Panc1 (cell line): ENCODE measurements at regions not wholly inside any gene's neighbourhood (a gene's known extent, or its start where the extent isn't known, plus 50 kb on each side); places are given as distances from the start of the nearest gene placed in this dataset.

Experiments used
- ATAC-seq: fragments of 200-7000 bp; cut with Tn5 transposase; 2 replicates; pipeline ENCODE4 v1.9.1; 2020; ENCODE audit warnings: mild to moderate bottlenecking, moderate library complexity
- BruUV-seq: library from RNA; stranded (reverse); fragments of 400-500 nt; replicated peaks from 2 replicates; lab custom pipeline; 2021; lab: Mats Ljungman, UMichigan
- CTCF ChIA-PET: fragments of 300-600 bp; sonication (Branson Sonifier 250); formaldehyde crosslinking; loops from one replicate; lab custom pipeline; 2022; ENCODE audit warnings: antibody characterized with exemption; lab: Charles Lee
- POLR2A ChIA-PET: fragments of 300-600 bp; sonication (Branson Sonifier 250); formaldehyde crosslinking; loops from one replicate; lab custom pipeline; 2022; ENCODE audit warnings: antibody characterized with exemption; lab: Charles Lee
- DNase-seq: peaks from one replicate; pipeline ENCODE4 v3.0.0-alpha.2; 2010; ENCODE audit warnings: low read depth, low spot score
- H3K27ac ChIP-seq: 2 replicates; pipeline ENCODE4 v1.5.1; 2011; ENCODE audit warnings: mild to moderate bottlenecking, low read length, inconsistent platforms
- H3K27me3 ChIP-seq: fragments of 200-500 bp; sonication (Bioruptor generic); 2 replicates; pipeline ENCODE4 v1.6.0; 2014; ENCODE audit warnings: low read length, inconsistent platforms; ENCODE audit not compliant: control insufficient read depth, insufficient read depth
- H3K36me3 ChIP-seq: fragments of 200-500 bp; sonication (Bioruptor generic); 2 replicates; pipeline ENCODE4 v1.5.1; 2014; ENCODE audit warnings: inconsistent platforms, mild to moderate bottlenecking, low read length, moderate library complexity; ENCODE audit not compliant: control insufficient read depth, insufficient read depth
- H3K4me1 ChIP-seq: 2 replicates; pipeline ENCODE4 v1.5.1; 2011; ENCODE audit warnings: inconsistent platforms, mild to moderate bottlenecking, low read length, moderate library complexity; ENCODE audit not compliant: control insufficient read depth, insufficient read depth
- H3K4me3 ChIP-seq, 2 experiments: 2 replicates each; pipeline ENCODE4 v1.5.1; 2011 to 2012; ENCODE audit warnings: low read depth in 2 of 2, low read length in 2 of 2, mild to moderate bottlenecking in 2 of 2, inconsistent platforms in 1 of 2, moderate library complexity in 1 of 2
- H3K9me3 ChIP-seq: fragments of 200-500 bp; sonication (Bioruptor generic); 2 replicates; pipeline ENCODE4 v1.5.1; 2014; ENCODE audit warnings: low read depth, mild to moderate bottlenecking, inconsistent platforms, low read length, moderate library complexity; ENCODE audit not compliant: control insufficient read depth, insufficient read depth
- POLR2AphosphoS5 ChIP-seq: IDR thresholded peaks from 2 replicates; pipeline ENCODE4 v1.6.1; 2012; ENCODE audit warnings: mild to moderate bottlenecking, low read depth, low read length, moderate library complexity
- SIN3A ChIP-seq: IDR thresholded peaks from 2 replicates; pipeline ENCODE4 v1.6.1; 2012; ENCODE audit warnings: low read depth, mild to moderate bottlenecking, low read length, moderate library complexity, borderline replicate concordance; ENCODE audit not compliant: insufficient read depth
- TCF7L2 ChIP-seq: IDR thresholded peaks from 2 replicates; pipeline ENCODE4 v1.6.1; 2011; ENCODE audit warnings: mild to moderate bottlenecking, low read depth, low read length, inconsistent platforms
- in situ Hi-C: cut with HindIII; loops from 2 replicates; pipeline ENCODE4 v1.10.0; 2016; ENCODE audit warnings: low sequenced_read_pairs, low pct_unique_long_range_greater_than_20kb
- intact Hi-C: fragments of 100-400 bp; cut with micrococcal nuclease; formaldehyde crosslinking; loops from one replicate; pipeline ENCODE4 v1.10.0; 2022; ENCODE audit not compliant: unreplicated experiment
- TF ChIP-seq, protein P1 (sequence below): fragments of 450-650 bp; IDR thresholded peaks from 2 replicates; pipeline ENCODE4 v1.5.1; 2017; ENCODE audit warnings: mild to moderate bottlenecking
- TF ChIP-seq, protein P2 (sequence below), 2 experiments: IDR thresholded peaks; 2 replicates each; pipeline ENCODE4 v1.6.1; 2011 to 2012; ENCODE audit warnings: low read depth in 2 of 2, control low read depth in 1 of 2, low read length in 1 of 2, mild to moderate bottlenecking in 1 of 2, moderate library complexity in 1 of 2; ENCODE audit not compliant: insufficient read depth in 1 of 2

GRCh38 chr2:2935445-2936149 is 442.0 kb downstream of the EIPR1 start:
- POLR2A ChIA-PET, result no interaction called here
- BruUV-seq, result no TSS peak
- ATAC-seq, result no peak
- intact Hi-C loops (no loop called here), in situ Hi-C loops (no loop called here)
- no peak overlapping the region for H3K27ac ChIP-seq
- no peaks in the 10 kb centered on the region for H3K27me3 ChIP-seq
- no peaks in the 10 kb centered on the region for H3K4me1 ChIP-seq
- H3K4me3 ChIP-seq, result no peak overlapping the region
- TF ChIP-seq, protein P1, sequence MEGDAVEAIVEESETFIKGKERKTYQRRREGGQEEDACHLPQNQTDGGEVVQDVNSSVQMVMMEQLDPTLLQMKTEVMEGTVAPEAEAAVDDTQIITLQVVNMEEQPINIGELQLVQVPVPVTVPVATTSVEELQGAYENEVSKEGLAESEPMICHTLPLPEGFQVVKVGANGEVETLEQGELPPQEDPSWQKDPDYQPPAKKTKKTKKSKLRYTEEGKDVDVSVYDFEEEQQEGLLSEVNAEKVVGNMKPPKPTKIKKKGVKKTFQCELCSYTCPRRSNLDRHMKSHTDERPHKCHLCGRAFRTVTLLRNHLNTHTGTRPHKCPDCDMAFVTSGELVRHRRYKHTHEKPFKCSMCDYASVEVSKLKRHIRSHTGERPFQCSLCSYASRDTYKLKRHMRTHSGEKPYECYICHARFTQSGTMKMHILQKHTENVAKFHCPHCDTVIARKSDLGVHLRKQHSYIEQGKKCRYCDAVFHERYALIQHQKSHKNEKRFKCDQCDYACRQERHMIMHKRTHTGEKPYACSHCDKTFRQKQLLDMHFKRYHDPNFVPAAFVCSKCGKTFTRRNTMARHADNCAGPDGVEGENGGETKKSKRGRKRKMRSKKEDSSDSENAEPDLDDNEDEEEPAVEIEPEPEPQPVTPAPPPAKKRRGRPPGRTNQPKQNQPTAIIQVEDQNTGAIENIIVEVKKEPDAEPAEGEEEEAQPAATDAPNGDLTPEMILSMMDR, result no peak
- TF ChIP-seq POLR2AphosphoS5, result no peak
- no peak for TF ChIP-seq SIN3A
- TF ChIP-seq, protein P2, sequence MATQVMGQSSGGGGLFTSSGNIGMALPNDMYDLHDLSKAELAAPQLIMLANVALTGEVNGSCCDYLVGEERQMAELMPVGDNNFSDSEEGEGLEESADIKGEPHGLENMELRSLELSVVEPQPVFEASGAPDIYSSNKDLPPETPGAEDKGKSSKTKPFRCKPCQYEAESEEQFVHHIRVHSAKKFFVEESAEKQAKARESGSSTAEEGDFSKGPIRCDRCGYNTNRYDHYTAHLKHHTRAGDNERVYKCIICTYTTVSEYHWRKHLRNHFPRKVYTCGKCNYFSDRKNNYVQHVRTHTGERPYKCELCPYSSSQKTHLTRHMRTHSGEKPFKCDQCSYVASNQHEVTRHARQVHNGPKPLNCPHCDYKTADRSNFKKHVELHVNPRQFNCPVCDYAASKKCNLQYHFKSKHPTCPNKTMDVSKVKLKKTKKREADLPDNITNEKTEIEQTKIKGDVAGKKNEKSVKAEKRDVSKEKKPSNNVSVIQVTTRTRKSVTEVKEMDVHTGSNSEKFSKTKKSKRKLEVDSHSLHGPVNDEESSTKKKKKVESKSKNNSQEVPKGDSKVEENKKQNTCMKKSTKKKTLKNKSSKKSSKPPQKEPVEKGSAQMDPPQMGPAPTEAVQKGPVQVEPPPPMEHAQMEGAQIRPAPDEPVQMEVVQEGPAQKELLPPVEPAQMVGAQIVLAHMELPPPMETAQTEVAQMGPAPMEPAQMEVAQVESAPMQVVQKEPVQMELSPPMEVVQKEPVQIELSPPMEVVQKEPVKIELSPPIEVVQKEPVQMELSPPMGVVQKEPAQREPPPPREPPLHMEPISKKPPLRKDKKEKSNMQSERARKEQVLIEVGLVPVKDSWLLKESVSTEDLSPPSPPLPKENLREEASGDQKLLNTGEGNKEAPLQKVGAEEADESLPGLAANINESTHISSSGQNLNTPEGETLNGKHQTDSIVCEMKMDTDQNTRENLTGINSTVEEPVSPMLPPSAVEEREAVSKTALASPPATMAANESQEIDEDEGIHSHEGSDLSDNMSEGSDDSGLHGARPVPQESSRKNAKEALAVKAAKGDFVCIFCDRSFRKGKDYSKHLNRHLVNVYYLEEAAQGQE (IDR thresholded peaks at IDR 0.05; ENCODE audit: insufficient read depth in 1 of 2, low read depth in 2 of 2, low read length in 1 of 2), result no peak
- no peak for TF ChIP-seq TCF7L2
- CTCF ChIA-PET, result no interaction called here
- no peak for DNase-seq
- H3K36me3 ChIP-seq, result no peaks in the 10 kb centered on the region
- H3K9me3 ChIP-seq, result no peaks in the 10 kb centered on the region

DNA sequence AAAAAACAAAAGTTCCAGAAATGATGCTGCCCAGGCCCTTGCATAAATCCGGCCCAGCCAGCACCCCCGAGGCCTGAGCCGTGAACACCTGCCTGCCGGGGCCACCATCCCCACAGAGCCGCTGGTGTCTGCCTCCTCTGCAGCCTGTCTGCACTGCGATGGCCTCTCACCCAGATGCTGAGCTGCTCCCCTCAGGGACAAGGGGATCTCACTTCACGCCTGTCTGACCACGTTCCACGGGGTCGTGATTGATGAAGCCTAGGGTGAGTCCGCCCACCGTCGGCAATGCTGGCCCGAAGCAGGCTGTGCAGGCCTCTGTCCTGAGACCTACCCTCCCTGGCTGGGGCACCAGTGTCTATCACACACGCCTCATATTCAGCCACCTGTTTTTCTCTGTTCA is 444.2 kb downstream of the EIPR1 start:
- Histone ChIP-seq H3K9me3 (no peaks in the 10 kb centered on the region), H3K4me3 (no peak overlapping the region), H3K4me1 (no peaks in the 10 kb centered on the region), H3K27ac (no peak overlapping the region), H3K27me3 (no peaks in the 10 kb centered on the region), H3K36me3 (no peaks in the 10 kb centered on the region)
- ATAC-seq (no peak), DNase-seq (no peak)
- POLR2A ChIA-PET, result no interaction called here
- no TSS peak for BruUV-seq
- TF ChIP-seq, protein P2 (IDR thresholded peaks at IDR 0.05; ENCODE audit: insufficient read depth in 1 of 2, low read depth in 2 of 2, low read length in 1 of 2), result no peak
- no peak for TF ChIP-seq POLR2AphosphoS5
- no peak for TF ChIP-seq SIN3A
- TF ChIP-seq, protein P1, result no peak
- no peak for TF ChIP-seq TCF7L2
- intact Hi-C loops, result no loop called here
- in situ Hi-C loops, result no loop called here
- CTCF ChIA-PET, result no interaction called here
